T-helper 22 cell (primary cell): ENCODE measurements at regions not wholly inside any gene's neighbourhood (a gene's known extent, or its start where the extent isn't known, plus 50 kb on each side); places are given as distances from the start of the nearest gene placed in this dataset.

ENCODE experiments used
- DNase-seq: peaks from one replicate; pipeline ENCODE4 v3.0.0-alpha.2; 2020; ENCODE audit warnings: low read depth

DNA sequence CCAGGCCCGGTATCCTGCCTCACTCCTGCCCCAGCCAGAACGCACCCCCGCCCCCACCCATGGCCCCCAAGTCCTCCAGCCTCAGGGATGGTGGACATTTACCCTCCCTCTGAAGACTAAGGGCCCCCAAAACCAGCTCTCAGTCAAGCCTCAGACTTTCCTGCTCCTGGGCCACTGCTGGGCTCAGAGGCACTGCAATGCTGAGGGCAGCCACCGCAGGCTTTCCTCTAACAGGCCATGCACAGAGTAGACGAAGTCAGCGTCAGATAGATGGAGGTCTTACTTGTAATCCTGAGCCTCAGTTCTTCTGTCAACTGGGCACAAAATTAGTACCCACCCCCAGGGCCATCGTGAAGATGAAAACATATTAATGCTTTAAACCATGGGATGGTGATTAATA, 92.6 kb downstream of the TTC32 start:
- no peak for DNase-seq

DNA sequence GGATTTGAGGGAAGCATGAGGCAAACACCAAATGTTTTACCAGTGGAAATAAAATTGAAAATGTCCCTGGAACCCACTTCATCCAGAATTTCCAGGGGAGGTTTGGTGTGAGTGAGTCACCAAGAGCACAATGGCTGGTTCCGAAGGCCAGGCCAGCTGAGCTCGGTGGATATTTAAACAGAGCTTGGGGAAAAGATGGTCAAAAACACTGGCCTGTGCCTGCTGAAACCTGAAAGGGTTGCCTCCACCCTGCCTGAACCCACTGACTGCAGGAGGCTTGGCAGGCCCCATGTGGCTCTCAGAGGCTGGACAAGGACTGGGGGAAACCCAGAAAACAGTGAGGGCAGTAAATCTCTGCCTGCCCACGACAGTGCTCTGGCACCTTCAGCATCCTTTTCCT, 93.9 kb downstream of the TTC32 start:
- no peak for DNase-seq

- no peak for DNase-seq
These were observed 94.4 kb downstream of the TTC32 start for GRCh38 chr2:19807346-19807745.

DNA sequence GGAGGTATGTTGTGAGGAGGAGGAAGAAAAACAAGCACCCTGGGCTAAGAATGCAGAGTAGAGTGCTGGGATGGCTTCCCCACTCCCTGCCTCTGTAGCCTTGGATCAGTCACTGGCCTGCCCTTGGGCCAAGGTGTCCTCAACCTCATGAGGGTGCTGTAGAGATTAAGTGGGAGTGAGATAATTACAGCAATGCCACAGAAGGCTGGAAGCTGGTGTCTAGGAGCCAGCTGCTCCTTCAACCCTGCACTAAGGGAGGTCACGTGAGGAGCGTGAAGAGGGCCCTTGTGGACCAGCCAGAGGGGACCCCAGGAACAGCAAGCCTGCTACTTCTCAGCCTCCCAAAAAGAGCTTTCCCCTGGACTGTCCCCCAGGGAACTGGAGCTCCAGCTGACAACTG, 95.2 kb downstream of the TTC32 start:
- DNase-seq: no peak

GRCh38 chr2:19806131-19806530, 95.7 kb downstream of the TTC32 start:
- DNase-seq: no peak

GRCh38 chr2:19805266-19805665, 96.5 kb downstream of the TTC32 start:
- DNase-seq: no peak

GRCh38 chr2:19804639-19805260, 97.0 kb downstream of the TTC32 start:
- no peak for DNase-seq

DNA sequence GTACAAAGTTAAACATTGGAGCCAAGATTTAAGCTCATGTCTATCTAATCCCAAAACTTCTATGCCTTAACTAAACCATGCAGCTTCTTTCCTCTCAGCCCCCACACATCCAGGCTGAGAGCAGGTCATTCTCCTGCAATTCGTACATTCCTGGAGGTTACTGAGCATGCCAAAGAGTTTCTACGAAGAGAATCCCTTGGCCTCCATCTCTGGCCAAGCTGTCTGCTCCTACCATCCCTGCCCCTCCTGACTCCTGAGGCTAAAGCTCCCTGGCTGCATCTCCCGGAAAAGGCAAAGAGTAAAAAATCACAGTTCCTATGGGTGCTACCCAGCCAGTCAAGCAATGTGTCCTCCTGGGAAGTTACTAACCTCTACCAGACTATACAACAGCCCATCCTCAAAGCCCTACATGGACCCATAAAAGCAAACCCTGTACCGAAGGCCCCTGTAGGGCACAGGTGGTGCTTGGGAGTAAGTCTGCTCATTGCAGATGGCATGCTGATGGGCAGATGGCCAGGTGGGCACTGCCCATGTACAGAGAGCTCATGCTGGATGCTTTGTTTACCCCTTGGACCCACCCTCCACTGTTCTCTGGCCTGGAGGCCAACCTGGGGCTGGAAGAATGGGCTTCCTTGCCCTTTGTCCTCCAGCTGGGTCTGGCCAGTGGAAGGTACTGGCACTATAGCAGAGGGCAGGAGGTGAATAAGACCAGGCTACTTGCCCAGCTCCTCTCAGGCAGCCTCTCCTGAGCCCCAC, 99.5 kb downstream of the TTC32 start:
- no peak for DNase-seq

DNA sequence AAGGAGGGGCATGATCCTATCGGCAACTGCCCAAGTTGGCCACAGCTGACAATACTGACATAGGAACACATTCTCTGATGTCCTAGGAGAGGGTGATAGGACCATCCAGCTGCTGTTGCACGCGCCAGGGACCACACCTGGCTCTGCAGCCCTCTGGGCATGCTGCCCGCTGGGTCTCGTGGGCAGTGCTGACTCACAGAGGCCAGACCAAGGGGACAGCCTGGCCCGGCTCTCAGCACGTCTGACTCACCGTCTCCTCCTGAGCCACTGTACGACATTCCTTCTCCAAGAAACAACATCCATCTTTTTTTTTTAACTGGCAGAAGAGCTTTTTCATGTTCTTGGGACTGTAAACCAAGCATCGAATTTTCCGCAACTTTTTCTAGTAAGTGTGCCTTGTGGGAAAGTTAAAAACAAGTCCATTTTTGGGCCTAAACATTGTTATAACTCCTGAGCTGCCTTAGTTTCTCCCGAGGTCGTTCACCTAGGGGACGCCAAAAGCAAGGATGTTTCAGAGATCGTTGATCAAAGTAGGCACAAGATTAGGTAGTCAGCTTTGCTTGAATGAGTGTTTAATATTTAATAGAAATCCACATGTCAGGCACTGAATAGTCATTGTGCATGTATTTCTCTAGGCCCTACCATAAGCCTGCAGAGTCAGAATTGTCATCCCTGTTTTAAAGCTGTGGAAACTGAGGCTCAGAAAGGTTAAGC, 100.3 kb downstream of the TTC32 start:
- no peak for DNase-seq

DNA sequence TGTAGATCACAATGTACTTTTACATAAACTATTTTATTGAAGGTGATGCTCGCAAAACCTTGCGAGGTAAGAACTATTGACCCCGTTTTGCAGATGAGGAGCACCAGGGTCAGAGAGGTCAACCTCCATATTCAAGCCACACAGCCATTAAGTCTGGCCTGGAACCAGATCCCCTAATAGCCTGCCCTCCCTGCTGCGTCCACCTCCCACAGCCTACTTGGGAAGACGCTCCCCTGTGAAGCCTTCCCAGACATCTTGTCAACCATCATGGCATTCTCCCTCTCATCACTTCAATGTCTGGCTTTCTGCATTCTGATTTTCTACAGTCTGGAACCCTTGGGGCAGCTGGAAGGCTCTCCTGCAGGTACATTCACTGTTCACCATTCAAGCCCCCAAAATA, 101.0 kb downstream of the TTC32 start:
- DNase-seq: no peak

DNA sequence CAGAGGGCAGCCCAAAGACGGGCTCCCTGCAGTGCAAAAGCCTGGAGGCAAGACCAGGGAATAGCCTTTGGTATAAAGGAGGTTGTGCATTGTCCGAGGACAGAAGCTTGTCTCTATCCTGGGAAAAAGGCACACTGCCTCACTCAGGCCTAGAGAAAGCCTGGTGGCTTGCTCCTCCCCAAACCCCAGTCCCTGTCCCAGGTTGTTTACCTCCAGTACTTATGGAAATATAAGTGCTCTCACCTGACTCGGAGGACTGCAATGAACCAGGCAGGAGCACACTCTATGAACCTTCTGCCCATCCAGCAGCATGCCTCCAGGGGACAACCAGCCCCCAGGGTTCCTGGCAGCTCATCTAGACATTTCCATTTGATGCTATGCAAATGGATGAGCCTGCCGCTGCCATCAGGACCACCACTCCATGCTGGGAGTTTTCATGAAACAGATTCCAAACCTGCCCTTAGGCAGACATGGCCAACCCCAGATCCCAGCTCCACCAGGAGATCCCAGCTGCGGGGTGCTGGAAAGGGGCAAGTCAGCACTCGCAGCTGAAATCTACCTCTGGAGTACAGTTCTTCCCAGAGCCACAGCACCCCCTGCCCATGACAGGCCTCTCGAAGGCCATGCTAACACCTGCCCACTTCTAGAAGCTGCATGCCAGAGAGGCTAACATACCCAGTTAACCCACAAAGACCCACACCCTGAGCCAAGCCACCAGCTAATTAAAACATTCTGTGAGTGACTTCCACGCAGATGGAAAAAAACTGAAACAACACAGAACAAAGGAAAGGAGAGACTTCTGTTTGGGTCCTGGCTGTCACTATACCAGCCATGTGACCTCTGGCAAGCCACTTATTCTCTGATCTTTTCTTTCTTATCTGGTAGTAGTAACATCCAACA, 101.7 kb downstream of the TTC32 start:
- no peak for DNase-seq

- DNase-seq: no peak
These were observed 103.9 kb downstream of the TTC32 start for GRCh38 chr2:19797871-19798270.

DNA sequence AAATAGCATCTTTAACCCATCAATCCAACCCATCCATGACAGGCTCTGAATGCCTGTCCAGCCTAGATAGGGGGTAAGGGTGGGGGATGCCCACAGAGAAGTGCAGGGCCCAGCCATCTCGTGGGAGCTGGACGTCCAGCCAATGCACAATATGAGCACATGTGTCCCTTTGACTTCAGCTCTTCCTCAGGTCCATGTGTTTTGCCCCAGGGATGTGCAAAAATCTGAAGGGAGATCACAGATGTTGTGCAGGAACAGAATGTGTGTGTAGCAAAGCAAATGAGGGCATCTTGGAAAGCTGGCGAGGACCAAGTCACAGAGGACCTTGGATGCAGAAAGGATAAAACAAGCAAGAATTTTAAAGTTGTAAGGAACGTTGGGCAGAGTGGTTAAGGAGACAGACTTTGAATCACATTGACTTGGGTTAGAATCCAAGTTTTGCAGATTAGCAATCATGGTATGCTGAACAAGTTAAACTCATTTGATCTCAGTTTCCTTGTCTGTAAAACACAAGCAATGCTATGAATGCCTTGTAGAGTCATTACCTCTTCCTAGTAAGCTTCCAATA, 104.5 kb downstream of the TTC32 start:
- DNase-seq: no peak

- no peak for DNase-seq
These were observed 105.6 kb downstream of the TTC32 start for GRCh38 chr2:19796035-19796695.

- DNase-seq: no peak
These were observed 108.5 kb downstream of the TTC32 start for GRCh38 chr2:19793132-19793750.

GRCh38 chr2:19790291-19790690, 111.5 kb downstream of the TTC32 start:
- DNase-seq: no peak

DNA sequence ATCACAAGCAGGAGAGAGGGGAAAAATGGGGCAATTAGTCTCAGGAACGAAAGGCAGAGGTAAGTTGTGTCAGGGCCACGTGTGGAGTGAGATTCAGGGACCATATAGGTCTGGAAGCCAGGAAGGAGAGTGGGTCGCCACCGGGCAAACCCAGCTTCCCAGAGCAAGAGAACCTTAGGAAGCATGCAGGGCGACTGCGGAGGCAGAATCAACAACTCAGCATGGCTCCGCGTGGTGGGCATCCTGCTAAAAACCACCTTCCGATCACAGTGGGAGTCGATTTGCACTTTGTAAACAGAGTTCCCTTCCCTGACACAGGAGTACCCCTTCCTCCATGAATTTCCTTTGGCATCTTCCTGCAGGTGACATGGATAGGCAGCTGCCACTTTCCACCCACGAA, 114.6 kb downstream of the TTC32 start:
- DNase-seq: no peak

- DNase-seq: no peak
These were observed 115.2 kb downstream of the TTC32 start for GRCh38 chr2:19786408-19787058.

DNA sequence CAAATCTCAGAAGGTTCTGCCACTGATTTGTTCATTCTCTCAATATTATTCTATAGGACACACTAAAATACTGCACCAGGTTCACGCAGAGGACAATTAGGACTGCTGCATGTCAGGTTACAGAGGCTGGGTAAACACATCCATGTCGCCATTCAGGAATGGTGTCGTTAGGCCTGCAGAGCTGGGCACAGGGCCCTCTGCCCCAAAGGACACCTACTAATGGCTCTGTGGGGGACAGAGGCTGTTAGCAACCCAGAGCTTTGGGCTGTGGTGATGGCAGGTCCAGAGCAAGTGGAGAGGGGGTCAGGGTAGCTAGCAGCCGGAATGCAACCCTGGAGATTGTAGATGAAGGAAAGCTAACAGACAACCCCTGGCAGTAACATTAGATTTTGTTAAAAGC, 115.9 kb downstream of the TTC32 start:
- no peak for DNase-seq

- DNase-seq: no peak
These were observed 116.3 kb downstream of the TTC32 start for GRCh38 chr2:19785447-19785846.
